C4-2B (cell line): ENCODE measurements at regions not wholly inside any gene's neighbourhood (a gene's known extent, or its start where the extent isn't known, plus 50 kb on each side); places are given as distances from the start of the nearest gene placed in this dataset.

ENCODE experiments used
- ZFX ChIP-seq: fragments of 450-650 bp; IDR thresholded peaks from 2 replicates; pipeline ENCODE4 v1.6.1; 2017
- TF ChIP-seq, protein P1 (sequence below): fragments of 450-650 bp; conservative IDR thresholded peaks from 2 replicates; pipeline ENCODE4 v1.5.1; 2017; ENCODE audit warnings: mild to moderate bottlenecking

DNA sequence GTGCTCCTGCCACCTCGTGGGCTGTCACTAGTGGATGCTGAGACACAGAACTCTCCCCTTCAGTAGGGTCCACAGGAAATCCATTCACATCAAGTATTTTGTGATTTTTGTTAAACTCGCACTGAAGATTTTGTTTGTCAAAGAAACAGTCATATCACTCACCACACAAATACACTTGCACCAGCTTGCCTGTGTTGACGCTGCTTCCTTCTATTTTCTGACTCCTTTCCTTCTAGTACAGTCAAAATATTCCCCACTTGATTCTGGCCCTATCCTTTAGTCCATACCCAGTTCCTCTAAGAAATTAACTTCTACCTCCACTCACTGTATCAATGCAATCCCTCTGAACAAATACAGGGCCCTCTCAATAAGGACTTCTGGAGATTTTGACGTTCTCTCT lies 213.2 kb upstream of the ARL4C start:
- TF ChIP-seq, protein P1, sequence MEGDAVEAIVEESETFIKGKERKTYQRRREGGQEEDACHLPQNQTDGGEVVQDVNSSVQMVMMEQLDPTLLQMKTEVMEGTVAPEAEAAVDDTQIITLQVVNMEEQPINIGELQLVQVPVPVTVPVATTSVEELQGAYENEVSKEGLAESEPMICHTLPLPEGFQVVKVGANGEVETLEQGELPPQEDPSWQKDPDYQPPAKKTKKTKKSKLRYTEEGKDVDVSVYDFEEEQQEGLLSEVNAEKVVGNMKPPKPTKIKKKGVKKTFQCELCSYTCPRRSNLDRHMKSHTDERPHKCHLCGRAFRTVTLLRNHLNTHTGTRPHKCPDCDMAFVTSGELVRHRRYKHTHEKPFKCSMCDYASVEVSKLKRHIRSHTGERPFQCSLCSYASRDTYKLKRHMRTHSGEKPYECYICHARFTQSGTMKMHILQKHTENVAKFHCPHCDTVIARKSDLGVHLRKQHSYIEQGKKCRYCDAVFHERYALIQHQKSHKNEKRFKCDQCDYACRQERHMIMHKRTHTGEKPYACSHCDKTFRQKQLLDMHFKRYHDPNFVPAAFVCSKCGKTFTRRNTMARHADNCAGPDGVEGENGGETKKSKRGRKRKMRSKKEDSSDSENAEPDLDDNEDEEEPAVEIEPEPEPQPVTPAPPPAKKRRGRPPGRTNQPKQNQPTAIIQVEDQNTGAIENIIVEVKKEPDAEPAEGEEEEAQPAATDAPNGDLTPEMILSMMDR: no peak
- TF ChIP-seq ZFX: no peak
